ENCODE measurements at regions not wholly inside any gene's neighbourhood (a gene's known extent, or its start where the extent isn't known, plus 50 kb on each side); places are given as distances from the start of the nearest gene placed in this dataset.

GRCh38 chr9:129434187-129434586 is 186.7 kb downstream of the C9orf50 start:
- H2AFZ ChIP-seq (ENCODE audit: low read length) = no peak overlapping the region
- no peak overlapping the region for H3K27ac ChIP-seq (ENCODE audit: low read length)
- H3K79me2 ChIP-seq (ENCODE audit: low read length) = no peaks in the 10 kb centered on the region
- H3K4me1 ChIP-seq (ENCODE audit: insufficient read depth, low read length) = peaks cover 7% of the 10 kb centered on the region
- no peak overlapping the region for H3K4me2 ChIP-seq (ENCODE audit: low read length)
- POLR2A ChIA-PET (ENCODE audit: unreplicated experiment) = no interaction called here
- no peaks in the 10 kb centered on the region for H3K9me2 ChIP-seq (replicated peaks; ENCODE audit: low read length)
- H3K36me3 ChIP-seq (ENCODE audit: low read depth, low read length) = no peaks in the 10 kb centered on the region
- H3F3A ChIP-seq (ENCODE audit: low read length, unreplicated experiment) = no peaks in the 10 kb centered on the region
- TF ChIP-seq EZH2 (IDR thresholded peaks at IDR 0.05; ENCODE audit: low read length, unreplicated experiment) = no peak
- no peak for TF ChIP-seq CTCF (conservative IDR thresholded peaks at IDR 0.05; ENCODE audit: low read depth, low read length)
- TF ChIP-seq EZH2phosphoT487 (IDR thresholded peaks at IDR 0.05; ENCODE audit: borderline replicate concordance, low read length) = no peak
- H3K4me3 ChIP-seq (ENCODE audit: low read length) = no peak overlapping the region
- no peak overlapping the region for H3K9ac ChIP-seq (ENCODE audit: low read length)
- no peaks in the 10 kb centered on the region for H3K27me3 ChIP-seq (ENCODE audit: low read length)
- intact Hi-C loops (cut with micrococcal nuclease) = no loop called here
- no peaks in the 10 kb centered on the region for H3K9me3 ChIP-seq (ENCODE audit: low read length)
- ATAC-seq = no peak
- no peak for DNase-seq
- no TSS peak for BruUV-seq (replicated peaks)
- no peaks in the 10 kb centered on the region for H4K20me1 ChIP-seq (ENCODE audit: low read length)
- CTCF ChIA-PET = interaction anchor here (0.5 kb wide), 1 partner anchor 181 kb away, joined by 5 read pairs; no protein-coding TSS in a partner anchor

GRCh38 chr9:129432297-129433154 is 188.4 kb downstream of the C9orf50 start:
- H3K9me2 ChIP-seq (replicated peaks; ENCODE audit: low read length) = no peaks in the 10 kb centered on the region
- H4K20me1 ChIP-seq (ENCODE audit: low read length) = no peaks in the 10 kb centered on the region
- TF ChIP-seq EZH2phosphoT487 (IDR thresholded peaks at IDR 0.05; ENCODE audit: borderline replicate concordance, low read length) (no peak), CTCF (conservative IDR thresholded peaks at IDR 0.05; ENCODE audit: low read depth, low read length) (no peak), EZH2 (IDR thresholded peaks at IDR 0.05; ENCODE audit: low read length, unreplicated experiment) (no peak)
- POLR2A ChIA-PET (ENCODE audit: unreplicated experiment) = no interaction called here
- H3F3A ChIP-seq (ENCODE audit: low read length, unreplicated experiment) = no peaks in the 10 kb centered on the region
- H3K27ac ChIP-seq (ENCODE audit: low read length) = no peak overlapping the region
- H3K4me2 ChIP-seq (ENCODE audit: low read length) = no peak overlapping the region
- intact Hi-C loops (cut with micrococcal nuclease) = no loop called here
- H2AFZ ChIP-seq (ENCODE audit: low read length) = no peak overlapping the region
- no peaks in the 10 kb centered on the region for H3K36me3 ChIP-seq (ENCODE audit: low read depth, low read length)
- H3K4me3 ChIP-seq (ENCODE audit: low read length) = no peak overlapping the region
- DNase-seq (no peak), ATAC-seq (no peak; the same call in 1 of the 2 replicates)
- H3K27me3 ChIP-seq (ENCODE audit: low read length) = no peaks in the 10 kb centered on the region
- no peaks in the 10 kb centered on the region for H3K9me3 ChIP-seq (ENCODE audit: low read length)
- CTCF ChIA-PET = no interaction called here
- no peaks in the 10 kb centered on the region for H3K79me2 ChIP-seq (ENCODE audit: low read length)
- H3K4me1 ChIP-seq (ENCODE audit: insufficient read depth, low read length) = peaks cover 2% of the 10 kb centered on the region
- H3K9ac ChIP-seq (ENCODE audit: low read length) = no peak overlapping the region
- no TSS peak for BruUV-seq (replicated peaks)

Data from PC-3 (cell line).